ENCODE measurements at regions not wholly inside any gene's neighbourhood (a gene's known extent, or its start where the extent isn't known, plus 50 kb on each side); places are given as distances from the start of the nearest gene placed in this dataset.

- DNase-seq = no peak
Measured at GRCh38 chr10:78923647-78924318, 145.0 kb upstream of the ZMIZ1 start.

- DNase-seq = peak; percentile 31
Measured at GRCh38 chr10:78924319-78925003, 144.3 kb upstream of the ZMIZ1 start.

- no peak for DNase-seq
Measured at GRCh38 chr10:78925275-78925674, 143.5 kb upstream of the ZMIZ1 start.

GRCh38 chr10:78925800-78926319 lies 142.9 kb upstream of the ZMIZ1 start:
- no peak for DNase-seq

- DNase-seq = no peak
Measured at GRCh38 chr10:78927257-78927995, 141.3 kb upstream of the ZMIZ1 start.

- DNase-seq = no peak
Measured at GRCh38 chr10:78928330-78928729, 140.4 kb upstream of the ZMIZ1 start.

GRCh38 chr10:78929541-78929940 lies 139.2 kb upstream of the ZMIZ1 start:
- no peak for DNase-seq

- DNase-seq = no peak
Measured at GRCh38 chr10:78931321-78932053, 137.3 kb upstream of the ZMIZ1 start.

- no peak for DNase-seq
Measured at GRCh38 chr10:78932054-78932386, 136.7 kb upstream of the ZMIZ1 start.

GRCh38 chr10:78932861-78933260 lies 135.9 kb upstream of the ZMIZ1 start:
- no peak for DNase-seq

GRCh38 chr10:78933828-78934531 lies 134.8 kb upstream of the ZMIZ1 start:
- no peak for DNase-seq

- no peak for DNase-seq
Measured at GRCh38 chr10:78934532-78934898, 134.3 kb upstream of the ZMIZ1 start.

- no peak for DNase-seq
Measured at GRCh38 chr10:78934994-78935602, 133.7 kb upstream of the ZMIZ1 start.

- DNase-seq = peak; percentile 8
Measured at GRCh38 chr10:78935697-78936407, 132.9 kb upstream of the ZMIZ1 start.

- DNase-seq = no peak
Measured at GRCh38 chr10:78936412-78937342, 132.1 kb upstream of the ZMIZ1 start.

GRCh38 chr10:78937393-78937792 lies 131.4 kb upstream of the ZMIZ1 start:
- DNase-seq = no peak

- DNase-seq = peak; percentile 6
Measured at GRCh38 chr10:78937800-78938694, 130.7 kb upstream of the ZMIZ1 start.

GRCh38 chr10:78938695-78939672 lies 129.8 kb upstream of the ZMIZ1 start:
- no peak for DNase-seq
